HEK293 (cell line): ENCODE measurements at regions not wholly inside any gene's neighbourhood (a gene's known extent, or its start where the extent isn't known, plus 50 kb on each side); places are given as distances from the start of the nearest gene placed in this dataset.

Source experiments
- CTCF ChIA-PET: fragments of 350-600 bp; formaldehyde crosslinking; extraction: SDS; loops from one replicate; lab custom pipeline; 2021; ENCODE audit warnings: antibody characterized with exemption; lab: Yijun Ruan, JAX
- POLR2A ChIA-PET: fragments of 300-600 bp; formaldehyde crosslinking; extraction: SDS; loops from one replicate; lab custom pipeline; 2020; ENCODE audit warnings: antibody characterized with exemption, inconsistent platforms; lab: Yijun Ruan, JAX
- H3K27ac ChIP-seq: fragments of 200-500 bp; sonication (Bioruptor generic); 2 replicates; pipeline ENCODE4 v1.5.1; 2014; ENCODE audit warnings: low read depth, low read length, control low read depth, inconsistent platforms; ENCODE audit errors: extremely low read depth
- H3K36me3 ChIP-seq, 2 experiments: fragments of 200-500 bp in 1 of 2; sonication (Bioruptor generic) in 1 of 2; 1 replicate in 1 of 2; 2 replicates in 1 of 2; pipeline ENCODE4 v1.5.1; 2014 to 2017; ENCODE audit warnings: inconsistent platforms in 2 of 2, low read length in 2 of 2; ENCODE audit not compliant: control insufficient read depth in 2 of 2, insufficient read depth in 1 of 2
- H3K4me1 ChIP-seq: fragments of 200-500 bp; sonication (Bioruptor generic); 2 replicates; pipeline ENCODE4 v1.5.1; 2014; ENCODE audit warnings: mild to moderate bottlenecking, low read length, inconsistent platforms; ENCODE audit not compliant: control insufficient read depth, insufficient read depth
- H3K4me3 ChIP-seq: 2 replicates; pipeline ENCODE4 v1.5.1; 2011; ENCODE audit warnings: low read depth, mild to moderate bottlenecking, control low read depth, low read length, moderate library complexity
- H3K9me3 ChIP-seq: fragments of 200-500 bp; sonication (Bioruptor generic); 2 replicates; pipeline ENCODE4 v1.5.1; 2014; ENCODE audit warnings: low read depth, low read length, inconsistent platforms; ENCODE audit not compliant: control insufficient read depth, insufficient read depth
- GLIS2 ChIP-seq: fragments of 450-650 bp; formaldehyde crosslinking; IDR thresholded peaks from 2 replicates; pipeline ENCODE4 v1.5.1; 2016; ENCODE audit warnings: missing biosample characterization, missing genetic modification characterization
- HOXA7 ChIP-seq: sonication (generic); formaldehyde crosslinking; IDR thresholded peaks from 2 replicates; pipeline ENCODE4 v1.8.1; 2022; ENCODE audit warnings: missing genetic modification reagents, borderline replicate concordance
- PBX3 ChIP-seq: sonication (generic); formaldehyde crosslinking; IDR thresholded peaks from 2 replicates; pipeline ENCODE4 v1.8.1; 2022; ENCODE audit warnings: mild to moderate bottlenecking, moderate library complexity, missing genetic modification reagents
- TCF7L2 ChIP-seq: IDR thresholded peaks from 2 replicates; pipeline ENCODE4 v1.6.1; 2011; ENCODE audit warnings: low read depth, mild to moderate bottlenecking, inconsistent platforms, low read length, moderate library complexity, borderline replicate concordance
- ZBTB20 ChIP-seq: fragments of 450-650 bp; formaldehyde crosslinking; IDR thresholded peaks from 2 replicates; pipeline ENCODE4 v1.5.1; 2016; ENCODE audit warnings: missing biosample characterization, missing genetic modification characterization
- ZFP37 ChIP-seq: fragments of 450-650 bp; formaldehyde crosslinking; IDR thresholded peaks from 2 replicates; pipeline ENCODE4 v1.5.1; 2016; ENCODE audit warnings: missing biosample characterization, missing genetic modification characterization
- ZNF121 ChIP-seq: fragments of 450-650 bp; formaldehyde crosslinking; IDR thresholded peaks from 2 replicates; pipeline ENCODE4 v1.5.1; 2016; ENCODE audit warnings: missing biosample characterization, missing genetic modification characterization
- ZNF148 ChIP-seq: fragments of 450-650 bp; formaldehyde crosslinking; IDR thresholded peaks from 2 replicates; pipeline ENCODE4 v1.5.0; 2017; ENCODE audit warnings: missing biosample characterization, missing genetic modification characterization, borderline replicate concordance
- ZNF24 ChIP-seq: fragments of 450-650 bp; formaldehyde crosslinking; IDR thresholded peaks from 2 replicates; pipeline ENCODE4 v1.5.1; 2016; ENCODE audit warnings: missing biosample characterization, missing genetic modification characterization
- ZNF530 ChIP-seq: fragments of 450-650 bp; formaldehyde crosslinking; IDR thresholded peaks from 2 replicates; pipeline ENCODE4 v1.5.1; 2016; ENCODE audit warnings: low read depth, missing biosample characterization, missing genetic modification characterization
- ZNF624 ChIP-seq: fragments of 450-650 bp; formaldehyde crosslinking; IDR thresholded peaks from 2 replicates; pipeline ENCODE4 v1.5.1; 2017; ENCODE audit warnings: missing biosample characterization, missing genetic modification characterization
- ZNF639 ChIP-seq: fragments of 450-650 bp; formaldehyde crosslinking; IDR thresholded peaks from 2 replicates; pipeline ENCODE4 v1.5.1; 2016; ENCODE audit warnings: missing biosample characterization, missing genetic modification characterization
- ZNF768 ChIP-seq: fragments of 450-650 bp; formaldehyde crosslinking; IDR thresholded peaks from 2 replicates; pipeline ENCODE4 v1.5.1; 2018; ENCODE audit warnings: missing biosample characterization, mild to moderate bottlenecking, missing genetic modification characterization
- TF ChIP-seq, protein P1 (sequence below): fragments of 450-650 bp; formaldehyde crosslinking; IDR thresholded peaks from 2 replicates; pipeline ENCODE4; 2016; ENCODE audit warnings: missing biosample characterization, missing genetic modification characterization
- TF ChIP-seq, protein P2 (sequence below): fragments of 450-650 bp; formaldehyde crosslinking; IDR thresholded peaks from 2 replicates; pipeline ENCODE4 v1.5.1; 2016; ENCODE audit warnings: missing biosample characterization, missing genetic modification characterization
- TF ChIP-seq, protein P3 (sequence below): fragments of 450-650 bp; formaldehyde crosslinking; IDR thresholded peaks from 2 replicates; pipeline ENCODE4 v1.5.1; 2017; ENCODE audit warnings: missing biosample characterization, missing genetic modification characterization
- TF ChIP-seq, protein P4 (sequence below): fragments of 450-650 bp; formaldehyde crosslinking; IDR thresholded peaks from 2 replicates; pipeline ENCODE4 v1.5.1; 2016; ENCODE audit warnings: missing biosample characterization, missing genetic modification characterization
- TF ChIP-seq, protein P5 (sequence below): fragments of 450-650 bp; IDR thresholded peaks from 2 replicates; pipeline ENCODE4 v1.5.1; 2018; ENCODE audit warnings: missing biosample characterization, missing genetic modification characterization

GRCh38 chr11:39249566-39250365 is 2209.7 kb downstream of the LRRC4C start:
- Histone ChIP-seq H3K9me3 (no peaks in the 10 kb centered on the region), H3K27ac (no peak overlapping the region), H3K4me3 (no peak overlapping the region), H3K4me1 (no peaks in the 10 kb centered on the region), H3K36me3 (no peaks in the 10 kb centered on the region)
- TF ChIP-seq TCF7L2 (no peak), HOXA7 (CRISPR knock-in tag) (no peak), ZNF639 (tag by site-specific recombination) (no peak), ZNF624 (tag by site-specific recombination) (no peak), ZNF530 (tag by site-specific recombination) (no peak), GLIS2 (tag by site-specific recombination) (no peak), ZNF768 (tag by site-specific recombination) (no peak), ZBTB20 (no peak), ZFP37 (no peak), ZNF121 (no peak), PBX3 (CRISPR knock-in tag) (no peak), ZNF24 (tag by site-specific recombination) (no peak), ZNF148 (tag by site-specific recombination) (no peak)
- TF ChIP-seq, protein P1, sequence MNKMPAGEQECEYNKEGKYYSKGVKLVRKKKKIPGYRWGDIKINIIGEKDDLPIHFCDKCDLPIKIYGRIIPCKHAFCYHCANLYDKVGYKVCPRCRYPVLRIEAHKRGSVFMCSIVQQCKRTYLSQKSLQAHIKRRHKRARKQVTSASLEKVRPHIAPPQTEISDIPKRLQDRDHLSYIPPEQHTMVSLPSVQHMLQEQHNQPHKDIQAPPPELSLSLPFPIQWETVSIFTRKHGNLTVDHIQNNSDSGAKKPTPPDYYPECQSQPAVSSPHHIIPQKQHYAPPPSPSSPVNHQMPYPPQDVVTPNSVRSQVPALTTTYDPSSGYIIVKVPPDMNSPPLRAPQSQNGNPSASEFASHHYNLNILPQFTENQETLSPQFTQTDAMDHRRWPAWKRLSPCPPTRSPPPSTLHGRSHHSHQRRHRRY (tag by site-specific recombination): no peak
- TF ChIP-seq, protein P2, sequence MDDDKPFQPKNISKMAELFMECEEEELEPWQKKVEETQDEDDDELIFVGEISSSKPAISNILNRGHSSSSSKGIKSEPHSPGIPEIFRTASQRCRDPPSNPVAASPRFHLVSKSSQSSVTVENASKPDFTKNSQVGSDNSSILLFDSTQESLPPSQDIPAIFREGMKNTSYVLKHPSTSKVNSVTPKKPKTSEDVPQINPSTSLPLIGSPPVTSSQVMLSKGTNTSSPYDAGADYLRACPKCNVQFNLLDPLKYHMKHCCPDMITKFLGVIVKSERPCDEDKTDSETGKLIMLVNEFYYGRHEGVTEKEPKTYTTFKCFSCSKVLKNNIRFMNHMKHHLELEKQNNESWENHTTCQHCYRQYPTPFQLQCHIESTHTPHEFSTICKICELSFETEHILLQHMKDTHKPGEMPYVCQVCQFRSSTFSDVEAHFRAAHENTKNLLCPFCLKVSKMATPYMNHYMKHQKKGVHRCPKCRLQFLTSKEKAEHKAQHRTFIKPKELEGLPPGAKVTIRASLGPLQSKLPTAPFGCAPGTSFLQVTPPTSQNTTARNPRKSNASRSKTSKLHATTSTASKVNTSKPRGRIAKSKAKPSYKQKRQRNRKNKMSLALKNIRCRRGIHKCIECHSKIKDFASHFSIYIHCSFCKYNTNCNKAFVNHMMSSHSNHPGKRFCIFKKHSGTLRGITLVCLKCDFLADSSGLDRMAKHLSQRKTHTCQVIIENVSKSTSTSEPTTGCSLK (tag by site-specific recombination): no peak
- TF ChIP-seq, protein P3, sequence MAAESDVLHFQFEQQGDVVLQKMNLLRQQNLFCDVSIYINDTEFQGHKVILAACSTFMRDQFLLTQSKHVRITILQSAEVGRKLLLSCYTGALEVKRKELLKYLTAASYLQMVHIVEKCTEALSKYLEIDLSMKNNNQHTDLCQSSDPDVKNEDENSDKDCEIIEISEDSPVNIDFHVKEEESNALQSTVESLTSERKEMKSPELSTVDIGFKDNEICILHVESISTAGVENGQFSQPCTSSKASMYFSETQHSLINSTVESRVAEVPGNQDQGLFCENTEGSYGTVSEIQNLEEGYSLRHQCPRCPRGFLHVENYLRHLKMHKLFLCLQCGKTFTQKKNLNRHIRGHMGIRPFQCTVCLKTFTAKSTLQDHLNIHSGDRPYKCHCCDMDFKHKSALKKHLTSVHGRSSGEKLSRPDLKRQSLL: no peak
- TF ChIP-seq, protein P4, sequence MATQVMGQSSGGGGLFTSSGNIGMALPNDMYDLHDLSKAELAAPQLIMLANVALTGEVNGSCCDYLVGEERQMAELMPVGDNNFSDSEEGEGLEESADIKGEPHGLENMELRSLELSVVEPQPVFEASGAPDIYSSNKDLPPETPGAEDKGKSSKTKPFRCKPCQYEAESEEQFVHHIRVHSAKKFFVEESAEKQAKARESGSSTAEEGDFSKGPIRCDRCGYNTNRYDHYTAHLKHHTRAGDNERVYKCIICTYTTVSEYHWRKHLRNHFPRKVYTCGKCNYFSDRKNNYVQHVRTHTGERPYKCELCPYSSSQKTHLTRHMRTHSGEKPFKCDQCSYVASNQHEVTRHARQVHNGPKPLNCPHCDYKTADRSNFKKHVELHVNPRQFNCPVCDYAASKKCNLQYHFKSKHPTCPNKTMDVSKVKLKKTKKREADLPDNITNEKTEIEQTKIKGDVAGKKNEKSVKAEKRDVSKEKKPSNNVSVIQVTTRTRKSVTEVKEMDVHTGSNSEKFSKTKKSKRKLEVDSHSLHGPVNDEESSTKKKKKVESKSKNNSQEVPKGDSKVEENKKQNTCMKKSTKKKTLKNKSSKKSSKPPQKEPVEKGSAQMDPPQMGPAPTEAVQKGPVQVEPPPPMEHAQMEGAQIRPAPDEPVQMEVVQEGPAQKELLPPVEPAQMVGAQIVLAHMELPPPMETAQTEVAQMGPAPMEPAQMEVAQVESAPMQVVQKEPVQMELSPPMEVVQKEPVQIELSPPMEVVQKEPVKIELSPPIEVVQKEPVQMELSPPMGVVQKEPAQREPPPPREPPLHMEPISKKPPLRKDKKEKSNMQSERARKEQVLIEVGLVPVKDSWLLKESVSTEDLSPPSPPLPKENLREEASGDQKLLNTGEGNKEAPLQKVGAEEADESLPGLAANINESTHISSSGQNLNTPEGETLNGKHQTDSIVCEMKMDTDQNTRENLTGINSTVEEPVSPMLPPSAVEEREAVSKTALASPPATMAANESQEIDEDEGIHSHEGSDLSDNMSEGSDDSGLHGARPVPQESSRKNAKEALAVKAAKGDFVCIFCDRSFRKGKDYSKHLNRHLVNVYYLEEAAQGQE (tag by site-specific recombination): no peak
- TF ChIP-seq, protein P5, sequence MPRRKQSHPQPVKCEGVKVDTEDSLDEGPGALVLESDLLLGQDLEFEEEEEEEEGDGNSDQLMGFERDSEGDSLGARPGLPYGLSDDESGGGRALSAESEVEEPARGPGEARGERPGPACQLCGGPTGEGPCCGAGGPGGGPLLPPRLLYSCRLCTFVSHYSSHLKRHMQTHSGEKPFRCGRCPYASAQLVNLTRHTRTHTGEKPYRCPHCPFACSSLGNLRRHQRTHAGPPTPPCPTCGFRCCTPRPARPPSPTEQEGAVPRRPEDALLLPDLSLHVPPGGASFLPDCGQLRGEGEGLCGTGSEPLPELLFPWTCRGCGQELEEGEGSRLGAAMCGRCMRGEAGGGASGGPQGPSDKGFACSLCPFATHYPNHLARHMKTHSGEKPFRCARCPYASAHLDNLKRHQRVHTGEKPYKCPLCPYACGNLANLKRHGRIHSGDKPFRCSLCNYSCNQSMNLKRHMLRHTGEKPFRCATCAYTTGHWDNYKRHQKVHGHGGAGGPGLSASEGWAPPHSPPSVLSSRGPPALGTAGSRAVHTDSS (tag by site-specific recombination): no peak
- ChIA-PET CTCF (interaction anchor here (0.5 kb wide), 1 partner anchor 316 kb away, joined by 3 read pairs; no protein-coding TSS in a partner anchor), POLR2A (no interaction called here)
